ENCODE measurements at regions not wholly inside any gene's neighbourhood (a gene's known extent, or its start where the extent isn't known, plus 50 kb on each side); places are given as distances from the start of the nearest gene placed in this dataset.

GRCh38 chr20:1810926-1811620, 84.1 kb upstream of the SIRPA start:
- TF ChIP-seq EZH2 (IDR thresholded peaks at IDR 0.05; ENCODE audit: low read length, unreplicated experiment) (no peak), CTCF (conservative IDR thresholded peaks at IDR 0.05; ENCODE audit: low read depth, low read length) (no peak), EZH2phosphoT487 (IDR thresholded peaks at IDR 0.05; ENCODE audit: borderline replicate concordance, low read length) (no peak)

All from PC-3 (cell line).